HepG2 (cell line): ENCODE measurements at regions not wholly inside any gene's neighbourhood (a gene's known extent, or its start where the extent isn't known, plus 50 kb on each side); places are given as distances from the start of the nearest gene placed in this dataset.

Experiments
- BCL6 ChIP-seq: IDR thresholded peaks from 2 replicates; pipeline ENCODE4 v1.6.1; 2016; ENCODE audit warnings: missing genetic modification reagents, missing compliant biosample characterization
- ELF4 ChIP-seq: sonication (generic); formaldehyde crosslinking; IDR thresholded peaks from 2 replicates; pipeline ENCODE4 v1.5.0; 2020; ENCODE audit warnings: missing genetic modification reagents, mild to moderate bottlenecking, moderate library complexity, borderline replicate concordance
- ESRRA ChIP-seq: sonication (generic); formaldehyde crosslinking; IDR thresholded peaks from 2 replicates; pipeline ENCODE4 v1.5.1; 2020; ENCODE audit warnings: mild to moderate bottlenecking, low read depth, missing genetic modification reagents
- KAT8 ChIP-seq: IDR thresholded peaks from 2 replicates; pipeline ENCODE4 v1.6.1; 2016; ENCODE audit warnings: missing genetic modification reagents, missing compliant biosample characterization
- POLR2AphosphoS5 ChIP-seq: IDR thresholded peaks from 2 replicates; pipeline ENCODE4 v1.6.1; 2012; ENCODE audit warnings: low read depth, low read length
- TCF7 ChIP-seq: sonication (generic); IDR thresholded peaks from 2 replicates; pipeline ENCODE4 v1.6.1; 2016; ENCODE audit warnings: antibody characterized with exemption, low read depth
- ZNF816 ChIP-seq: sonication (generic); formaldehyde crosslinking; IDR thresholded peaks from 2 replicates; pipeline ENCODE4 v1.8.0; 2022; ENCODE audit warnings: missing genetic modification reagents, mild to moderate bottlenecking, borderline replicate concordance

GRCh38 chr15:31208817-31209216 lies 107.3 kb upstream of the TRPM1 start:
- TF ChIP-seq POLR2AphosphoS5 (no peak), BCL6 (CRISPR knock-in tag) (no peak), ELF4 (CRISPR knock-in tag) (no peak), TCF7 (no peak), KAT8 (CRISPR knock-in tag) (no peak), ESRRA (CRISPR knock-in tag) (no peak), ZNF816 (CRISPR knock-in tag) (no peak)
